GM04503 (cell line): ENCODE measurements at regions not wholly inside any gene's neighbourhood (a gene's known extent, or its start where the extent isn't known, plus 50 kb on each side); places are given as distances from the start of the nearest gene placed in this dataset.
"Not testable (repeated sequence)": the region's sequence is repeated elsewhere in the genome, so short reads cannot be mapped to it uniquely, and the experiment has no call there.

Experiments
- DNase-seq: peaks from one replicate; pipeline ENCODE4 v3.0.0-alpha.2; 2012; ENCODE audit warnings: low read depth

DNA sequence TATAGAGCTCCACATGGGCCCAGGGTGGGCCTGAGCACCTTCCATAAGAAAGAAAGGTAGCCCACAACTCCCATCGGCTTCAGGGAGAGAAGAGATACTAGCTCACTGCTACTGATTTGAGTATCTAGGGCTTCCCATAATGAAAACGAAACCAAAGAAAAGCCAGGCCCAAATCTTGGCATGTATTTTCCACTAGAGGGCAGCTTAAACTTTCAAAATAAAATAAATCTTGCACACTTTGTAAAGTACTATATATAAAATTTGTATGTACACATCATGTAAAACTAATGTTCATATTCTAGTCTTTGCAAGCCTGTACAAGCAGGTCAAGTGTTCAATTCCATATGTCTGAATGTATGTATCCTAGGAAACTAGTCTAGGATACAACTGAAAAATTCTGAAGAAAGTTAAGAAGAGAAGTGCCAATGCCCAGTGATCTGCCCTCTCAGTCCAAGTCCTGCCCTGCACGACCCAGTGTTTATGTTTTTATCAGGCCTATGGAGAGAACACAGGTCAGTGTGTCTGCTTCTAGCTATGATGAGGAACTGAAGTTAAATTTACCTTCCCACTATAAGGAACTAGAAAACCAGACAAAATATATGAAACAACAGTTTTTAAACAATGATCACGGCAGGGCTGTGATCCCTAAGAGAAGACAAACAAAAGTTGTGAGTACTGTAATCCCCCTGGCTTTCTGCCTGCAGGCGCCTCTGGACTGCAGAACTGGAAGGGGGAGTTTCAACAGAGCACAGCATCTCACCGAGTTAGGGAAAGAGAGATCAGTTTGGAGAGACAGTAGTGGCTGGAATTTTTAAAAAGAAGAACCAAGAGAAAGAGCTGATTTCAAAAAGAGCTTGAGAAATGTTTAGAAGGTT lies 475.7 kb downstream of the UQCRFS1 start:
- DNase-seq, result peak; percentile 9

DNA sequence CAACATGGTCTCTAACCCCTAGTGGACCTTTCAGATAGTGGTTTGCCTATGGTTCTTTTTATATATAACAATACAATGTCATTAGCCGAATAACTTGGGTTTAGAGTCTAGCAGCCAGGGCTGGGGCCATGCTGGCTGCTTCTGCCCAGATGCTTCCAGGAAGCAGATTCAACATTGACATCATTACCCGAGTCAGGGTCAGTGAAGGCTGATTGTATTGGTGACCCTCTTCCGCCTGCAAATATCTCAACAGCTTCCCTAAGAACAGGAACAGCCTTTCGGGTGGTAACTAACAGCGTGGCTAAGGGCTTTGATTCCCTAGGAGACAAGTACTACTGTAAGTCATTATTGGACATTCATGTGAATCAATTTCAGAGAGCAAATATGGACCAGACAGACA lies 476.4 kb downstream of the UQCRFS1 start:
- DNase-seq, result no peak

DNA sequence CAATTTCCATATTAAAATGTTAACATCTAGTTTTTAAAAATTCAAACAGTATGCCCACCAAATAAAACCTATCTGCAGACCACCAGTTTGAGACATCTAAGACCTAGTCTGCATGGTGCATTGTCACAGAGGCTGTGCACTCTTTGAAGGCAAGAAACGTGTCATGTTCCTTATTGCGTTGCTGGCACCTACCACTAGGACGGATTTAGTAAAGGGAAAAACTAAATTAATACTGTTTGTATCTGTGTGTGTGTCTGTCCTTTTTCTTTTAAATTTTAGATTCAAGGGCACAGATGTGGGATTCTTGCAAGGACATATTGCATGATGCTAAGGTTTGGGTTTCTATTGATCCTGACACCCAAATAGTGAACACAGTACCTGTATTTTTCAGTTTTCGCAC lies 481.4 kb downstream of the UQCRFS1 start:
- DNase-seq, result no peak

DNA sequence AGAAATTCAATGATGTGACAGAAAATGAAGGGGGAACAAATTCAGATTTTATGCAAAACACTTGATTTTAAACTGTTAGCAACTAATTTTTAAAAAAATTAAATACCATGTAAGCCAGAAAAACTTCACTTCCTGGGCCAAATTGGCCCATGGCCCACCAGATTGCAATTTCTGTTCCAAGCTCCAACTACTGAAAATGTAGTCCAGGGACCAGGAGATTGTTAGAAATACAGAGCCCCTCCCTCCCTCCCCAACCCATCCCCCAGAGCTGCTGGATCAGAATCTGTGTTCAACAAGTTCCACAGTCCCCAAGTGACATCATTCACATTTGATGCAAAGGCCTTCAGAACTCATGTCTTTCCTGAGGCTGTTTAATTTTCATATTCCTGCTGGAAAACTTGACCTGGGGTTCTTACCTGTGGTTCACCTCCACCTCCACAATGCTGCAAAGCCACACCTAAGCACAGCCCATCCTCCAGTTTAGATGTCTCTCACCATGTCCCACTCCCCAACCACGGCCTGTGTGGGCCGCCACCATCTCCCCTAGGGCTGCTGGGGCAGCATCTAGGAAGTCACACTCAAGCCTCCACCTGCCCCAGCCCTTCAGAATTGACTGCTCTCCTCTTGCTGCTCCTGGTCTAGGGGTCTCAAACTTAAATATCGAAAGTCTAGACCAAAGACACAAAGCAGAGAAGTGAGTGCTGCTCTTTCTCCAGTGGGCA lies 482.0 kb downstream of the UQCRFS1 start:
- no peak for DNase-seq

DNA sequence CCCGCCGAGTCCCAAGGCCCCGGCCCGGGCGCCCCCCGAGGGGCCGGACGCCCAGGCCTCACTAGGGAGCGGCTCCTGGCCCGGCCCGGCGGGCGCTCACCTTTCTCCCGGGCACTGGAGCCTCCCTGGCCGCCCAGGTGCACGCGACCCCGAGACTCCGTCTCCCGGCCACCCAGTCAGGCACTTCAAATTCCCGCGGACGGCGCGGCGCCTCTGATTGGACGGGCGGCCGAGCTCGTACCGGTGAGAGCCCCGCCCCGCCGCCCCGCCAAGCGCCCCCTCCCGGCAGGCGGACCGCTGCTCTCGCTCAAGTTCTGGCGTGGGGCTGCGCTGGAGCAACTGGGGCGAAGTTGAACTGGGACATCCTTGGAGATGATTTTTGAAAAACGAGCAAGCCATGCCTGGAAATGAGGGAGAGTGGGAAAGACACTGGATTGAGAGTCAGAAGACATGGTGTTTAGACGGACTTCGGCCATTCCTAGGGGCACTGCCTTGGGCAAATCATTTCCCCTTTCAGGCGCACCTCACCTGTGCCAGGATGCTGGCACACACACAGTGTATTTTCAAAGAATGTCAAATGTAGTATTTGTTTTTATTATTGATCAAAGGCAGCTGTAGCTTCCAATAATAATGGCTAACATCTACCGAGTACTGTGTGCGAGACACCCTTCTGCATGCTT lies 485.3 kb downstream of the UQCRFS1 start:
- no peak for DNase-seq

DNA sequence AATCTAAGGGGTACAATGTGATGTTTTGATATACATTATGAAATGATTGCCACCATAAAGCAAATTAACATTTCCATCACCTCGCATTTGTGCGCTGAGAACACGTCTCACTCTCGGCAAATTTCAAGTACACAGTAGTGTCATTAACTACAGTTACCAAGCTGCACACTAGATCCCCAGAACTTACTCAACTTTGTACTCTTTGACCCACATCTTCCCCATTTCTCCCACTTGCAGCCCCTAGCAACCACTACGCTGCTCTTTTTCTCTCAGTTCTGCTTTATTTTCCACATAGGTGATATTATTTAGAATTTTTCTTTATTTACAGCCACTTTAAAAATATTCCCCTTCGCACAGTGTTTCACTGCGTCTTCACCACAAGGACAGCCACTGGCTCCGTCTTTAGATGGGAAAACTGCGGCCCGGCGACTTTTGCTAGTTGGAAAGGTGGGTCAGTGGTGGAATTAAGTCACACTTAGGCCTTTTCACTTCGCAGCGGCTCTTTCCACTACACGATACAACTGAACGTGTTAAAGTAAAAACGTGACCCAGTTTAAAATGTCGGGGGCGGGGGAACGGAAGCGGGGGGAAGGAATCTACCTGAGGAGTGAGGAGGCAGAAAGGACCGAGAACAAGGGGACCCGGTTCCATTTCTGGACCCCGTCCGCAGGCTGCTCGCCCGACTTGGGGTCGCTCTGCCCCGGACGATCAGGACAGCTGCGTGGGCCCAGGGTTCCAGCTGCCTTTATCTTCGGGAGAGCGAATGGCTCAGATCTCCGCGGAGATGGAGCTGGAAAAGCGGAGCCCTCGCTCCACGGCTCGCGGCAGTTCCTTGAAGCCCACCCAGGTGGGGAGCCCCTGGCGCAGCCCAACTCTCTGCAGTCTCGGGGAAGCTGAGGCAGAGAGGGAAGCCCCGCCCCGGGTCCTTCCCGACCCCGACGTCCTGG lies 486.1 kb downstream of the UQCRFS1 start:
- DNase-seq, result no peak

DNA sequence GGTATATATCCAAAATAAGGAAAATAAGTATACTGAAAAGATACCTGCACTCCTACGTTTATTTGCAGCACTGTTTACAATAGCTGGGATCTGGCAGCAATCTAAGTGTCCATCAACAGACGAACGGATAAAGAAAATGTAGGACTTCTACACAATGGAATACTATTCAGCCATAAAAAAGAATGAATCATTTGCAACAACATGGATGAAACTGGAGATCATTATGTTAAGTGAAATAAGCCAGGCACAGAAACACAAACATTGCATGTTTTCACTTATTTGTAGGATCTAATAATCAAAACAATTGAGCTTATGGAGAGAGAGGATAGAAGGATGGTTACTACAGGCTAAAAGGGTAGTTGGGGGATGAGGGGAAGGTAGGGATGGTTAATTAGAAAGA lies 494.0 kb downstream of the UQCRFS1 start:
- no peak for DNase-seq

DNA sequence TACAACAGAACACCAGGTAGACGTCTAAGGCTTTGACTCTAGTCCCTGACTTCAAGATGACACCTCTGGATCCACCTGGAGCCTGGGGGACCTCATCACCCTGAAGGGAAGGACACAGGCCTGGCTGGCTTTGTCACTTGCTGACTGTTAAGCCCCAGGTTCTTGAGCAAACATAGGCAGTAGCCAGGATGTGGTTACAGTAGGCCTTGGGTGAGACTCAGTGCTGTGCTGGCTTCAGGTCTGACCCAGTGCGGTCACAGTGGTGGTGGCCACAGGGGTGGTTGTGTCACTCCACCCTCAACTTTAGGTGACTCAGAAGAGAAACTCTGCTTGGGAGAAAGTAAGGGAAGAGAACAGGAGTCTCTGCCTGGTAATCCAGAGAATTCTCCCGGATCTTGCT lies 497.8 kb downstream of the UQCRFS1 start:
- DNase-seq, result no peak

DNA sequence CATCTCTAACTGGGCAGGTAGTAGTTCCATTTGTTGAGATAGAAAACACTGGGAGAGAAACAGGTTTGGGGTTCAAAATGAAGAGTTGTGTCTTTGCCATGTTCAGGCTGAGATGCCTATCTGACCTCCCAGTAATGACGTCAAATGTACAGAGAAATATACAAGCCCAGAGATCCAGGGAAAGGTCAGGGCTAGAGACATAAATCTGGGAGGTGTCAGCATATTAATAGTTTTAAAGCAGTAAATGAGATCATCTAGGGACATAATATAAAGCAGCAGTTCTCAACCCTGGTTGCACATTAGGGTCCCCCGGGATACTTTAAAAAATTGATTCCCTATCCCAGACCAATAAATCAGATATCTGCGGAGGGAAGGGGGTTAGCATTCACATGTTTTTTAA lies 501.5 kb downstream of the UQCRFS1 start:
- no peak for DNase-seq

DNA sequence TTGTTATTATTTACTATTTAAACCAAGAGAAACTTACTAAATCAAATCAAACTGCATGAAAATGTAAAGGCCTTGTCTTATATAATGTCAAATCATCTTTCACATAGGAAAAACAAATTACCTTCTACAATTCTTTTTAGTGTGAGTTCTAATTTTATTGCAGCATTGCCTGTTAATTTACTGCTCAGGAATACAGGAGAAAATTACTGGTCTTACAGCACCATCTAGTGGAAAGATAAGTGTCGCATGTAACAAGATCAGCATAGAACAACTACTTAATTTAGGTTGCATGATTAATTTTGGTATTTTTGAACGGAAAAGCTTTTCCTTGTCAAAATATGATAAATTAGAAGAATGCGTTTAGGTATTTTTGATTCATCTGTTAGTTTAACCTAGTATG lies 502.7 kb downstream of the UQCRFS1 start:
- no peak for DNase-seq

DNA sequence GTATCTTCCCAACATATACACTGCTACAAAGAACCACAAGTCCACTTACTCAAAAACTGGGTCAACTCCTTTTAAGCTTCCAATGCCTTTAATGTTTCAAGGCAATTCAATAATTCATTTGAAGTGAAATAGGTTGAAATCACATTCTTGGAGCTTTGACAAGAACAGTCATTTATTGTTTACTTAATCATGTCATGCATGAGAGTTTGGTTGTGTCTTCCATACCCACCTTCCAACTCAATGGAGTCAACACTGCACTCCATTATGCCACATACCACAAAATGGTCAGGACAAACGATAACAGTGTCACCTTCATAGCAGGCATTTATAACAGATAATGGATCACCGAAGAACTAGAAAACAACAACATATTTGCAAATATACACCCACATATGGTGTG lies 506.3 kb downstream of the UQCRFS1 start:
- no peak for DNase-seq

DNA sequence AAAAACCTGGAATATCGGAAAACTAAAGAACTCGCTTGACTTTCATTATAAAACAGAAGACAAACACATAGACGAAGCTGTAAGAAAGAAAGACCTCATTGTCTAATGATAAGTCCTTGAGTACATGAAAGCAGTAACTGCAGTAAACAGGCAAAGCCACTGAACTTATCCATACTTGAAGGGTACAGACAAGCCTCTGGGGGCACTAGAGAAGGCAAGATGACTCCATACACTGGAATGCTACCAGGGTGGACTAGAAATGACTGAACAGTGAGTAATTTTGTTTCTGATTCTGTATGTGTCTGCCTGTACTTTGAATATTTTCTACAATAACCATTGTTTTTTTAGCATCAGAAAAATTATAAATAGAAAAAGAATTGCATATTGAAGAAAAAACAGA lies 507.9 kb downstream of the UQCRFS1 start:
- peak; percentile 53 for DNase-seq

DNA sequence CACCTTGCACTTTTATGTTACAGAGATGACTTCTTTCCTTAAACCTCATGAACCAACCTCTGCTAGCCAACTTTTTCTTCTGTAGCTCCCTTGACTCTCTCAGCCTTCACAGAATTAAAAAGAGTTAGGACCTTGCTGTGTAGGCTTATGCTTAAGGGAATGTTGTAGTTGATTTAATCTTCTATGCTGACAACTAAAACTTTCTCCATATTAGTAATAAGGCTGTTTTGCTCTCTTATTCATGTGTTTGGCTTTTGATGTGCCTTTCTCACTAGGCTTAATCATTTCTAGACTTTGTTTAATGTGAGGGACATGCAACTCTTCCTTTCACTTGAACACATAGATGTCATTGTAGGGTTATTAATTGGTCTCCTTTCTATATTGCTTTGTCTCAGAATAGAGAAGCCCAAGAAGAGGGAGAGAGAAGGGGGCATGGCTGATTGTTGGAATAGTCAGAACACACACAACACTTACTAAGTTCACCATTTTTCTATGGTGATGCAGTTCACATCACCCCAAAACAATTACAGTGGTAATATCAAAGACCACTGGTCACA lies 509.5 kb downstream of the UQCRFS1 start:
- DNase-seq, result no peak

DNA sequence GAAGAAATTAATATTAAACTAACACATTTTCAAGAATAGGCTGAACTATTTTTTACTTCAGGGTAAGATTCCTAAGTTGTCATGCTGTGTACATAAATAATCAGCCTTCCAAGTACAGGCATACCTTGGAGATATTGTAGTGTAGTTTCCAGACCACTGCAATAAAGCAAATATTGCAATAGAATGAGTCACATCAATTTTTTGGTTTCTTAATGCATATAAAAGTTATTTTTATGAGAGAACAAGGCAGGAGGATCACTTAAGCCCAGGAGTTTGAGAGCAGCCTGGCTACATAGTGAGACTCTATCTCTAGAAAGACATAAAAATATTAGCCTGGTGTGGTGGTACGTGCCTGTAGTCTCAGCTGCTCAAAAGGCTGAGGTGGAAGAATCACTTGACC lies 511.5 kb downstream of the UQCRFS1 start:
- no peak for DNase-seq

DNA sequence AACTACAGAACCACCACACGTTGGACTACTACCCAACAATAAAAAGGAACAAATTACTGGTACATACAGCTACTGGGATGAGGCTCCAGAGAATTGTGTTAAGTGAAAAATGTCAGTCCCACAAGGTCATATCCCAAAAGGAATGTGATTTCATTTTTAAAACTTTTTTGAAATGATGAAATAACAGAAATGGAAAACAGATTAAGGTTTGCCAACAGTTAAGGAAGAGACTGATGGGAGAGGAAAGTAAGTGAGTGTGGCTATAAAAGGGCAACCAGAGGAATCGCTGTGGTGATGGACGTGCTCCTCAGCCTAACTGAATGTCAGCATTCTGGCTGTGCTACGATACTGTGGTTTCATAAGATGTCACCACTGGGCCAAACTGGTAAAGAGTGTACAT lies 512.8 kb downstream of the UQCRFS1 start:
- DNase-seq, result no peak

DNA sequence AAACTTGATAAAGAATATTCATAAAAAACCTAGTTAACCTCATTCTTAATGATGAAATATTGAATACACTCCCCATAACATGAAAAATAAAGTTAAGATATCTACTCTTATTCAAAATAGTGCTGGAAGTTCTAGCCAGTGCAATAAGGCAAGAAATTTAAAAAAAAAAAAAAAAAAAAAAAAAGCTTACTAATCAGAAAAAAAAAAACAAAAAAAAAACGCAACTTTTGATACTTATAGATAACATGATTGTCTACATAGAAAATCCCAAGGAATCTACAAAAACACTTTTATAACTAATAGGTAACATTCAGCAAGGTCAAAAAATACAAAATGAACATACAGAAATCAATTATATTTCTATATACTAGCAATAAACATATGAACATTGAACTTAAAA lies 515.6 kb downstream of the UQCRFS1 start:
- DNase-seq, result no peak

DNA sequence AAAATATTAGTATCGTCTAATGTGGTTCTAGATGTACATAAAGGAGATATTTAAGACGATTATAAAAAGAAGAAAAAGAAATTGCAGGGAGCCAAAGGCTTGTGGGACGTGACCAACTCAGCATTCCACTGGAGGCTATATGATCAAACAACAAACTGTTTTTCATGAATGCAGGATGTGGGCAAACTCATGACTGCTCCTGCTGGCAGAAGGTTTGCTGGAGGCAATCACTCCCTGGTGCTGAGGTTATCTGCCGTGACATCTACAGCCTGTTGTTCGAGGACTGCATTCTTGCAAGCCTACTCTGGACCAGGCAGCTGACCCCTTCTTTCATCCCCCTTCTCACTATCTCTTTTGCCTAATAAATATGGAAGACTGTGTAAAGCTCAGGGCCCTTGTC lies 518.1 kb downstream of the UQCRFS1 start:
- DNase-seq, result no peak

DNA sequence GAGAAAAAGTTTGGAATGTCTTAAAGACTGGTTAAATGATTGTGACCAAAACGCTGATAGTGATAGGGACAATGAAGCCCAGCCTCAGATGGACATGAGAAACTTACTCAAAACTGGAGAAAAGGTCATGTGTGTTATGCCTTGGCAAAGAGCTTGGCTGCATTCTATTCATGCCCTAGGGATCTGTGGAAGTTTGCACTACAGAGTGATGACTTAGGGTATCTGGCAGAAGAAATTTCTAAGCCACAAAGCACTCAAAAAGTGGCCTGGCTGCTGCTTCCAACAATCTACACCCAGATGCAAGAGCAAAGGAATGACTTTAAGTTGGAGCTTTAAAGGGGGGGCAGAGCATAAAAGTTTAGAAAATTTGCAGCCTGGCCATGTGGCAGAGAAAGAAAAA lies 521.3 kb downstream of the UQCRFS1 start:
- no peak for DNase-seq

DNA sequence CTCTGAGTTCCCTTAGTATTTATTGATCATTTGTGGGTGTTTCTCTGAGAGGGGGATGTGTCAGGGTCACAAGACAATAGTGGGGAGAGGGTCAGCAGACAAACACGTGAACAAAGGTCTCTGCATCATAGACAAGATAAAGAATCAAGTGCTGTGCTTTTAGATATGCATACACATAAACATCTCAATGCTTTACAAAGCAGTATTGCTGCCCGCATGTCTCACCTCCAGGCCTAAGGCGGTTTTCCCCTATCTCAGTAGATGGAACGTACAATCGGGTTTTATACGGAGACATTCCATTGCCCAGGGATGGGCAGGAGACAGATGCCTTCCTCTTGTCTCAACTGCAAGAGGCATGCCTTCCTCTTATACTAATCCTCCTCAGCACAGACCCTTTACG lies 523.5 kb downstream of the UQCRFS1 start:
- not testable (repeated sequence) for DNase-seq

DNA sequence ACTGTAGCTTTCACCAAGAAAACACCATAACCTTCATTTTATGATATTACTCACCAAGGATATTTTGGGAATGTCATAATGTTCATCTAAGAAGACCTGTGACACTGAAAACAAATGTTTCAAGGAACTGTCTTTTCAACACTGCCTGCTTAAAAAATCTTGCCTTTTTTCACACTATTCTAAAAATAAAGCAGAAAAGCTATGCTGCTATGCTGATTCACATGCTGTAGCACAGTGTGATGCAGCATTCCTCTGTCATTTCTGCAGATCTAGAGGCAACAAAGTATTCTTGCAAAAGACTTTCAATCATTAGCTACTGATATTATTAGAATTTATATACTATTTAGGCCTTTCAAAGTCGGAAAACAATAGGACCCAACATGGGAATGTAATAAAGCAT lies 525.7 kb downstream of the UQCRFS1 start:
- DNase-seq, result no peak

DNA sequence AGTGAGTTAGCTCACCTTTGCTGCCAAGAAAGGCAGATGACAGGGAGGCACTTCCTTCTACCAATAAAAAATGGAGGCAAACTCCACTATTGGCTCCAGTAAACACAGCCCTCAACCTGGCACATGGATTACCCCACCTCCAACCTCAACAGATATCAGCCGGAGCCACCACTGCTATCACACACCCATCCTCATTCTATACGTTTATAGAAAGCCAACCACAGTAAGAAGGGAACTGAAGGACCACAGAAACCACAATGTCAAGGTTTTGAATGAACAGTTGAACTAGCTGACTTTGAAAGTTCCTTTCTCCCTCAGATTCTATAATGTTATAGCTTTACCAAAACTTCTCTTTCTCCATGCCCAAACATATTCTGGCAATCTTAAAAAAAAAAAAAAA lies 526.2 kb downstream of the UQCRFS1 start:
- DNase-seq, result no peak

DNA sequence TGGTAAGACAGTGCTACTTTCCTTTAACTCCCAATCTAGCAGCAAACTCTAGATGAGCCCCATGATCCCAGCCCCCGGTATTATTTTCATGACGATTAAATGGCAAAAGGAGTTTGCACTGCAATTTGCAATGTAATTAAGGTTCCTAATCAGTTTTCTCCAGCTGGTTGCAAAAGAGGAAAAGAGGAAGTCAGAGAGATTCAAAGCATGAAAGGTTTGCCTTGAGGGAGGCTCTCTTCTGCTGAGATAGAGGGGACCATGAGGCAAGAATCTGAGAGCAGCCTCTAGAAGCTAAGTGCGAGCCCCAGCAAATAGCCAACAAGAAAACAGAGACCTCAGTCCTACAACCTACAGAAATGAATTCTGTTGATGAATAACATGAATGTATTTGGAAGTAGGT lies 527.1 kb downstream of the UQCRFS1 start:
- DNase-seq, result no peak
